ENCODE measurements at regions not wholly inside any gene's neighbourhood (a gene's known extent, or its start where the extent isn't known, plus 50 kb on each side); places are given as distances from the start of the nearest gene placed in this dataset.

GRCh38 chr7:155182406-155182970 lies 112.4 kb downstream of the HTR5A start:
- no peak for DNase-seq

- DNase-seq: no peak
Observed at GRCh38 chr7:155183655-155184054, 113.5 kb downstream of the HTR5A start.

- no peak for DNase-seq
Observed at GRCh38 chr7:155184923-155185322, 112.8 kb upstream of the INSIG1 start.

- DNase-seq: no peak
Observed at GRCh38 chr7:155187061-155187785, 110.5 kb upstream of the INSIG1 start.

- DNase-seq: no peak
Observed at GRCh38 chr7:155188357-155188756, 109.3 kb upstream of the INSIG1 start.

GRCh38 chr7:155188821-155189581 lies 108.7 kb upstream of the INSIG1 start:
- DNase-seq: no peak

GRCh38 chr7:155189590-155189989 lies 108.1 kb upstream of the INSIG1 start:
- DNase-seq: no peak

GRCh38 chr7:155190688-155191087 lies 107.0 kb upstream of the INSIG1 start:
- DNase-seq: peak; percentile 80

GRCh38 chr7:155191137-155191536 lies 106.5 kb upstream of the INSIG1 start:
- DNase-seq: no peak

GRCh38 chr7:155191901-155192478 lies 105.7 kb upstream of the INSIG1 start:
- DNase-seq: peak; percentile 41

GRCh38 chr7:155192961-155193640 lies 104.6 kb upstream of the INSIG1 start:
- no peak for DNase-seq

- DNase-seq: no peak
Observed at GRCh38 chr7:155193716-155194115, 104.0 kb upstream of the INSIG1 start.

- DNase-seq: no peak
Observed at GRCh38 chr7:155194382-155195140, 103.1 kb upstream of the INSIG1 start.

GRCh38 chr7:155195939-155196523 lies 101.6 kb upstream of the INSIG1 start:
- DNase-seq: no peak

- DNase-seq: peak; percentile 42
Observed at GRCh38 chr7:155198196-155198892, 99.3 kb upstream of the INSIG1 start.

GRCh38 chr7:155198901-155199845 lies 98.5 kb upstream of the INSIG1 start:
- peak; percentile 90 for DNase-seq

GRCh38 chr7:155201325-155202087 lies 96.2 kb upstream of the INSIG1 start:
- DNase-seq: no peak

- no peak for DNase-seq
Observed at GRCh38 chr7:155202106-155202871, 95.4 kb upstream of the INSIG1 start.
